VCaP (cell line): ENCODE measurements at regions not wholly inside any gene's neighbourhood (a gene's known extent, or its start where the extent isn't known, plus 50 kb on each side); places are given as distances from the start of the nearest gene placed in this dataset.
A peak's percentile ranks its signal among the peaks of the same experiment; 100 is the strongest.

Source experiments
- H3K27ac ChIP-seq: fragments of 450-650 bp; 2 replicates; pipeline ENCODE4 v1.5.1; 2017
- CTCF ChIP-seq: fragments of 450-650 bp; conservative IDR thresholded peaks from 2 replicates; pipeline ENCODE4 v1.5.1; 2017; ENCODE audit warnings: mild to moderate bottlenecking, moderate library complexity

- no peak overlapping the region for H3K27ac ChIP-seq
- peak; percentile 20; the same call in 1 of the 2 replicates for TF ChIP-seq CTCF
Measured at GRCh38 chr16:86019446-86020047, 120.6 kb downstream of the IRF8 start.

GRCh38 chr16:86020971-86021370, 122.0 kb downstream of the IRF8 start:
- no peak for TF ChIP-seq CTCF
- no peak overlapping the region for H3K27ac ChIP-seq

- no peak for TF ChIP-seq CTCF
- no peak overlapping the region for H3K27ac ChIP-seq
Measured at GRCh38 chr16:86022381-86022960, 123.5 kb downstream of the IRF8 start.

GRCh38 chr16:86024210-86024609, 125.2 kb downstream of the IRF8 start:
- no peak overlapping the region for H3K27ac ChIP-seq
- no peak for TF ChIP-seq CTCF

GRCh38 chr16:86025706-86026105, 126.7 kb downstream of the IRF8 start:
- H3K27ac ChIP-seq: no peak overlapping the region
- TF ChIP-seq CTCF: no peak

GRCh38 chr16:86026171-86026910, 127.4 kb downstream of the IRF8 start:
- TF ChIP-seq CTCF: no peak
- no peak overlapping the region for H3K27ac ChIP-seq

GRCh38 chr16:86026916-86027315, 128.0 kb downstream of the IRF8 start:
- no peak overlapping the region for H3K27ac ChIP-seq
- no peak for TF ChIP-seq CTCF
